ENCODE measurements at regions not wholly inside any gene's neighbourhood (a gene's known extent, or its start where the extent isn't known, plus 50 kb on each side); places are given as distances from the start of the nearest gene placed in this dataset.

- TF ChIP-seq TCF12 (IDR thresholded peaks at IDR 0.05; ENCODE audit: low read depth, low read length), result no peak
- no peak for TF ChIP-seq USF2 (IDR thresholded peaks at IDR 0.05; ENCODE audit: low read length)
- TF ChIP-seq CHD7 (IDR thresholded peaks at IDR 0.05; ENCODE audit: insufficient replicate concordance, low read length), result no peak
- TF ChIP-seq CHD2 (IDR thresholded peaks at IDR 0.05; ENCODE audit: low read length), result no peak
- TF ChIP-seq ATF2 (IDR thresholded peaks at IDR 0.05; ENCODE audit: low read length), result no peak
- no peak for TF ChIP-seq POLR2AphosphoS5 (IDR thresholded peaks at IDR 0.05; ENCODE audit: low read depth, low read length)
- TF ChIP-seq CTCF (IDR thresholded peaks at IDR 0.05; ENCODE audit: control extremely low read depth in 1 of 3, insufficient read depth in 1 of 3, low read depth in 1 of 3, low read length in 3 of 3), result no peak
- TF ChIP-seq RFX5 (IDR thresholded peaks at IDR 0.05; ENCODE audit: borderline replicate concordance, low read depth, low read length), result no peak
- no peak for TF ChIP-seq KDM1A (IDR thresholded peaks at IDR 0.05; ENCODE audit: borderline replicate concordance, low read length)
- no peak for TF ChIP-seq POLR2A (IDR thresholded peaks at IDR 0.05; ENCODE audit: control extremely low read depth in 1 of 2, low read depth in 2 of 2, low read length in 2 of 2)
- TF ChIP-seq CBX8 (IDR thresholded peaks at IDR 0.05; ENCODE audit: borderline replicate concordance, low read depth, low read length), result no peak
- no peak for TF ChIP-seq CTBP2 (IDR thresholded peaks at IDR 0.05; ENCODE audit: borderline replicate concordance, insufficient read depth, insufficient read length, low read length)
These were observed 249.9 kb upstream of the ZNF32 start for GRCh38 chr10:43898592-43898991.

Data from H1 (cell line).